Left lung (tissue), 4 donors: ENCODE measurements at regions not wholly inside any gene's neighbourhood (a gene's known extent, or its start where the extent isn't known, plus 50 kb on each side); places are given as distances from the start of the nearest gene placed in this dataset.

Experiments used
- ATAC-seq: fragments of 200-7000 bp; cut with Tn5 transposase; one replicate; pipeline ENCODE4 v1.9.1; 2020; ENCODE audit warnings: moderate library complexity
- DNase-seq, 4 donors: peaks; one replicate each; pipeline ENCODE4 v3.0.0-alpha.2; 2013 to 2020
- H3K27ac ChIP-seq, 2 donors: fragments of 200-600 bp; sonication (generic) in 1 of 2; one replicate each; pipeline versions ENCODE4 v1.5.0 to v1.8.0; 2020 to 2021
- H3K27me3 ChIP-seq, 2 donors: fragments of 200-600 bp; sonication (generic) in 1 of 2; one replicate each; pipeline versions ENCODE4 v1.5.0 to v1.8.0; 2020 to 2021
- H3K36me3 ChIP-seq, 2 donors: fragments of 200-600 bp; sonication (generic) in 1 of 2; one replicate each; pipeline versions ENCODE4 v1.5.0 to v1.8.0; 2020 to 2021
- H3K4me1 ChIP-seq, 2 donors: fragments of 200-600 bp; one replicate each; pipeline ENCODE4 v1.8.0; 2021
- H3K4me3 ChIP-seq, 2 donors: fragments of 200-600 bp; sonication (generic) in 1 of 2; one replicate each; pipeline versions ENCODE4 v1.5.0 to v1.8.0; 2020 to 2021; ENCODE audit warnings: mild to moderate bottlenecking in 1 of 2
- H3K9me3 ChIP-seq, 2 donors: fragments of 200-600 bp; sonication (generic) in 1 of 2; one replicate each; pipeline versions ENCODE4 v1.5.0 to v1.8.0; 2020 to 2021
- intact Hi-C, 2 donors: fragments of 100-400 bp; cut with DNase I; formaldehyde crosslinking; loops; one replicate each; pipeline versions ENCODE4 v1.11.2 to v1.14.2; 2022
- TF ChIP-seq, protein P1 (sequence below), 2 donors: fragments of 200-600 bp; sonication (generic) in 1 of 2; IDR thresholded peaks; one replicate each; pipeline versions ENCODE4 v1.5.0 to v1.8.0; 2021; ENCODE audit warnings: antibody characterized with exemption in 2 of 2
- donor health status: DM: no; HTN: yes; CAD: no.
- donor health status: DM: no; HTN: no; CAD: no.

DNA sequence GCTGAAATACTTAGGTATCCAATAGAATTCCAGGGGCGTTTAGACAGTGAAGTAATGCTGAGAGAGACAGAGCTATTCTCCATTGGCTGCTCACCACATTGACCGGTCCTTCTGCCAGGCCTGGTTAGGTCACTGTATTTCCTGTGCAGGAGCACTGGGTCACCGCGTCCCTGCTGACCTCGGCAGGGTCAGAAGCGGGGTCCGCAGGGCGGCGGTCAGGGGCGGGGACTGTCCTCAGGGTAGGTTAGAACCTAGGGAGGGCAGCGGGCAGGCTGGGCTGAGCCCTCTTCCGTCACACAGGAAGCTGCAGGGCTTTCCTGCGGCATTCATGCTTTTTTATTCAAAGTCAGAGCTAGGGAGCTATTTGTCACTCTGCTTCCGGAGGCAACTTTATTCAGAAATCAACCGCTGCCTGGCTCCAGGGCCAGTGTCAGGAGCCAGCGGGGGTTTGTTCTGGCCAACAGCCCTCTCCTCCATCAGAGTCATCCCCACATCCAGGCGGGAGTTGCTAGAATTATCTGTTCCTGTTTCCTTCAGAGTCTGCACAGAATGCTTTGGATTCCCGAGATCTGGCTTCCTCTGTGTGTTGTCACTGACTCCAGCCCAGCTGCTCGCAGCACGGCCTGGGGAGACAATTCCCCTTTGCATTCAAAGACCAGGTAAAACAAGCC is 81.2 kb upstream of the WASF3 start:
- TF ChIP-seq, protein P1, sequence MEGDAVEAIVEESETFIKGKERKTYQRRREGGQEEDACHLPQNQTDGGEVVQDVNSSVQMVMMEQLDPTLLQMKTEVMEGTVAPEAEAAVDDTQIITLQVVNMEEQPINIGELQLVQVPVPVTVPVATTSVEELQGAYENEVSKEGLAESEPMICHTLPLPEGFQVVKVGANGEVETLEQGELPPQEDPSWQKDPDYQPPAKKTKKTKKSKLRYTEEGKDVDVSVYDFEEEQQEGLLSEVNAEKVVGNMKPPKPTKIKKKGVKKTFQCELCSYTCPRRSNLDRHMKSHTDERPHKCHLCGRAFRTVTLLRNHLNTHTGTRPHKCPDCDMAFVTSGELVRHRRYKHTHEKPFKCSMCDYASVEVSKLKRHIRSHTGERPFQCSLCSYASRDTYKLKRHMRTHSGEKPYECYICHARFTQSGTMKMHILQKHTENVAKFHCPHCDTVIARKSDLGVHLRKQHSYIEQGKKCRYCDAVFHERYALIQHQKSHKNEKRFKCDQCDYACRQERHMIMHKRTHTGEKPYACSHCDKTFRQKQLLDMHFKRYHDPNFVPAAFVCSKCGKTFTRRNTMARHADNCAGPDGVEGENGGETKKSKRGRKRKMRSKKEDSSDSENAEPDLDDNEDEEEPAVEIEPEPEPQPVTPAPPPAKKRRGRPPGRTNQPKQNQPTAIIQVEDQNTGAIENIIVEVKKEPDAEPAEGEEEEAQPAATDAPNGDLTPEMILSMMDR (IDR thresholded peaks at IDR 0.05) = no peak
- Histone ChIP-seq H3K4me1 (no peaks in the 10 kb centered on the region), H3K9me3 (no peaks in the 10 kb centered on the region), H3K27ac (peak overlapping the region in 1 of 2 donors; percentile 3), H3K4me3 (no peak overlapping the region), H3K27me3 (no peaks in the 10 kb centered on the region), H3K36me3 (no peaks in the 10 kb centered on the region)
- intact Hi-C loops = no loop called here
- peak in 1 of 4 donors; percentile 43 for DNase-seq
- ATAC-seq = peak; percentile 30

DNA sequence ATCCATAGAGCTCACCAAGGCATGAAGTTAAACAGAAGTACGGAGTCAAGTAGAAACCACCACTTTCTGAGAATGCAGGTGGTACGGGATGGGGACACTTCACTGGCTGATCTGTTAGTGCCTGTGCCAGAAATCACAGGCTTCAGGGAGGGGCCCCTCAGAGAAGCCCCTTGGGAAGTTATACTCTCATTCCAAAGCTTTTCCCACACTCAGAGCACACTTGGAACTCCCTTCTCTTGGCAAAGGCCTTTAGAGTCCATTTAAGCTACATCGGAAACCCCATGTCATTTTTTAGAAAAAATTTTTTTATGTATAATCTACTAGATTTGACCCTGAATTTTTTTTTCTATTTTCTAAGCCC is 80.7 kb upstream of the WASF3 start:
- DNase-seq (peak in 1 of 4 donors; percentile 20), ATAC-seq (no peak)
- H3K9me3 ChIP-seq = no peaks in the 10 kb centered on the region
- H3K4me1 ChIP-seq = no peaks in the 10 kb centered on the region
- H3K27me3 ChIP-seq = no peaks in the 10 kb centered on the region
- no peak overlapping the region for H3K4me3 ChIP-seq
- H3K27ac ChIP-seq = no peak overlapping the region
- intact Hi-C loops = no loop called here
- TF ChIP-seq, protein P1 (IDR thresholded peaks at IDR 0.05) = no peak
- H3K36me3 ChIP-seq = no peaks in the 10 kb centered on the region

- DNase-seq = no peak
Measured at GRCh38 chr13:26477681-26478080, 79.8 kb upstream of the WASF3 start.

DNA sequence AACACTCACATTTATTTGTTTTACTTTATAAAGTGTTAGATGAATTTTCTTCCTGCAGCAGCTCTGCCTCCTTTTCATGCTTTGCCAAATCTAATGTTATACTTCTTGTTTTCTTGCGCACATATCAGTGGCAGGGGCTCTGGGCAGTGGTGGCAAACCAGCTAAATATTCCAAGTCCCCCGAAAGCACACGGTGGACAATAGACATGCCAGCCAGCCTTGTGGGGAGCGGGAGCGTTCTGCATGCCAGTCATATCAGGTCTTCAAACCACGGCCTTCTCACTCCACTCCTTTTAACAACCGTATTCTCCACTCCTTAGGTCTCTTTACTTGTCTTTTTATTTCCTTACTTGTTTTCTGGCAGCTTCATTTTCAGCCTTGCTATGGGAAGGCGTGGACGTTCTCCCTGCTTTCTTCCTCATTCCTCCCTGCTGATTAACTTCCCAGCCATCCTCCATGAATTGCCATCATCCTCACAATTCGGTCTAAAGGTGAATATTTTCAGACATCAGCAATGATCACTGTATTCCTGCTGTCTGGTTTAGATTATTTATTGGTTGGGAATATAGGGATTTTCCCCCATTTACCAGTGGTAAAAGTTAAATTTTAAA is 77.1 kb upstream of the WASF3 start:
- H3K27ac ChIP-seq = no peak overlapping the region
- H3K4me1 ChIP-seq = peaks cover 0 to 4% of the 10 kb centered on the region in 2 donors
- peak; percentile 31 for ATAC-seq
- H3K4me3 ChIP-seq = no peak overlapping the region
- H3K36me3 ChIP-seq = no peaks in the 10 kb centered on the region
- intact Hi-C loops = no loop called here
- H3K27me3 ChIP-seq = no peaks in the 10 kb centered on the region
- TF ChIP-seq, protein P1 (IDR thresholded peaks at IDR 0.05) = no peak
- no peak for DNase-seq
- no peaks in the 10 kb centered on the region for H3K9me3 ChIP-seq

More at GRCh38 chr13:26477681-26478080, 79.8 kb upstream of the WASF3 start:
- Histone ChIP-seq H3K4me1 (peaks cover 0 to 4% of the 10 kb centered on the region in 2 donors), H3K4me3 (no peak overlapping the region), H3K27ac (no peak overlapping the region), H3K27me3 (no peaks in the 10 kb centered on the region), H3K36me3 (no peaks in the 10 kb centered on the region), H3K9me3 (no peaks in the 10 kb centered on the region)
- ATAC-seq = no peak
- intact Hi-C loops = no loop called here
- TF ChIP-seq, protein P1 (IDR thresholded peaks at IDR 0.05) = no peak

- TF ChIP-seq, protein P1 (IDR thresholded peaks at IDR 0.05) = peak; percentile 74 to 80
- no peaks in the 10 kb centered on the region for H3K36me3 ChIP-seq
- ATAC-seq = peak; percentile 88
- intact Hi-C loops = no loop called here
- H3K27ac ChIP-seq = no peak overlapping the region
- H3K9me3 ChIP-seq = no peaks in the 10 kb centered on the region
- no peaks in the 10 kb centered on the region for H3K27me3 ChIP-seq
- H3K4me1 ChIP-seq = peaks cover 0 to 4% of the 10 kb centered on the region in 2 donors
- peak in 2 of 4 donors; percentile 26 to 50 for DNase-seq
- no peak overlapping the region for H3K4me3 ChIP-seq
Measured at GRCh38 chr13:26482451-26483197, 74.9 kb upstream of the WASF3 start.
